ENCODE measurements at regions not wholly inside any gene's neighbourhood (a gene's known extent, or its start where the extent isn't known, plus 50 kb on each side); places are given as distances from the start of the nearest gene placed in this dataset.

DNA sequence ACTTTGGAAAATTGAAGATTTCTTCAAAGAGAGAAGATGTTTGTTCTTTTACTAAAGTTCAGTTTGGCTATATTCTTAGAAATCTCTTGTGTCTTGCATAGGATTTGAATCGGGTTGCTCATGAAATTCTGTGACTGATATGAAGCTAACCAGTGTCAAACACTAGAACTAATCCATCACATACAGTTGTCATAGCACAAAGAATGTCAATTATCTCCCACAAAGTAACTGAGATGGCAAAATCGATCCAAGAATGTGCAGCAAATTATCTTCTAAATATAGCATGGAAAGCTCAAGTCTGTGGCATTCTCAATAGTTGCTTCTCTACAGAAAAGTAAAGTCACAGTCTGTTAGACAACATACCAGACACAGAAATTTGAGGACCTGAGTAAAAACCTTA is 768.1 kb upstream of the LRRN3 start:
- Mint-ChIP-seq H3K27ac (no peak overlapping the region), H3K9me3 (peaks cover 20% of the 10 kb centered on the region), H3K36me3 (no peaks in the 10 kb centered on the region), H3K27me3 (ENCODE audit: insufficient read depth, low read depth) (peaks cover 8% of the 10 kb centered on the region), H3K4me1 (peaks cover 4% of the 10 kb centered on the region), H3K4me3 (no peak overlapping the region)
- TF ChIP-seq EZH2 (IDR thresholded peaks at IDR 0.05) (no peak), EZH2phosphoT487 (IDR thresholded peaks at IDR 0.05) (no peak)
- TF ChIP-seq, protein P1, sequence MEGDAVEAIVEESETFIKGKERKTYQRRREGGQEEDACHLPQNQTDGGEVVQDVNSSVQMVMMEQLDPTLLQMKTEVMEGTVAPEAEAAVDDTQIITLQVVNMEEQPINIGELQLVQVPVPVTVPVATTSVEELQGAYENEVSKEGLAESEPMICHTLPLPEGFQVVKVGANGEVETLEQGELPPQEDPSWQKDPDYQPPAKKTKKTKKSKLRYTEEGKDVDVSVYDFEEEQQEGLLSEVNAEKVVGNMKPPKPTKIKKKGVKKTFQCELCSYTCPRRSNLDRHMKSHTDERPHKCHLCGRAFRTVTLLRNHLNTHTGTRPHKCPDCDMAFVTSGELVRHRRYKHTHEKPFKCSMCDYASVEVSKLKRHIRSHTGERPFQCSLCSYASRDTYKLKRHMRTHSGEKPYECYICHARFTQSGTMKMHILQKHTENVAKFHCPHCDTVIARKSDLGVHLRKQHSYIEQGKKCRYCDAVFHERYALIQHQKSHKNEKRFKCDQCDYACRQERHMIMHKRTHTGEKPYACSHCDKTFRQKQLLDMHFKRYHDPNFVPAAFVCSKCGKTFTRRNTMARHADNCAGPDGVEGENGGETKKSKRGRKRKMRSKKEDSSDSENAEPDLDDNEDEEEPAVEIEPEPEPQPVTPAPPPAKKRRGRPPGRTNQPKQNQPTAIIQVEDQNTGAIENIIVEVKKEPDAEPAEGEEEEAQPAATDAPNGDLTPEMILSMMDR (IDR thresholded peaks at IDR 0.05): no peak
- Histone ChIP-seq H3K9ac (no peak overlapping the region), H3F3A (ENCODE audit: low read depth) (no peaks in the 10 kb centered on the region), H3K27ac (no peak overlapping the region), H3K36me3 (no peaks in the 10 kb centered on the region), H3K79me2 (ENCODE audit: low read depth) (no peaks in the 10 kb centered on the region), H3K27me3 (no peaks in the 10 kb centered on the region), H3K4me2 (no peak overlapping the region), H3K4me3 (no peak overlapping the region), H2AFZ (replicated peaks) (no peak overlapping the region), H3K4me1 (peaks cover 3% of the 10 kb centered on the region), H3K9me3 (ENCODE audit: low read depth) (no peaks in the 10 kb centered on the region), H4K20me1 (ENCODE audit: low read depth) (no peaks in the 10 kb centered on the region)
- DNase-seq (ENCODE audit: low spot score): no peak

DNA sequence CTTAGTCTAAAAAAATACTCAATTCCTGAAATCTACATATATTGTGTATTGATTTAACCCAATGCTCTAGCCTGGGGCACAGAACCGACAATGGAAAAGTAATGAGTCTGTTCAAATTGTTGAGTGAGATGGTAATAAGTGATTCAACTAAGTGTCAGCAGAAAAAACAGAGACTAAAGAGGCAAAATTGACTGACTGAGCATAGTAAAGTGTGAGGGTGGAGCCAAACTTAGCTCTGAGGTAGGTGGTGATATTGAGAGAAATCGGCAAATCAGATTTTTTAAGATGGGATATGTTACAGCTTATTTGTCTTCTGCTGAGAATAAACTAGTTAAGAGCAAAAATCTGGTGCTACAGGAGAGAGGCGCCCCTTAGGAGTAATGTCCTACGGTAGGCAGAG is 764.0 kb upstream of the LRRN3 start:
- peaks cover 5% of the 10 kb centered on the region for H3K9me3 Mint-ChIP-seq
- no peaks in the 10 kb centered on the region for H3K9me3 ChIP-seq (ENCODE audit: low read depth)
- no peak overlapping the region for H3K4me3 ChIP-seq
- H3K9ac ChIP-seq: no peak overlapping the region
- no peaks in the 10 kb centered on the region for H3K36me3 ChIP-seq
- H2AFZ ChIP-seq (replicated peaks): no peak overlapping the region
- H3K4me3 Mint-ChIP-seq: no peak overlapping the region
- no peak overlapping the region for H3K27ac ChIP-seq
- H3K4me1 ChIP-seq: no peaks in the 10 kb centered on the region
- peaks cover 4% of the 10 kb centered on the region for H3K27me3 Mint-ChIP-seq (ENCODE audit: insufficient read depth, low read depth)
- H3F3A ChIP-seq (ENCODE audit: low read depth): no peaks in the 10 kb centered on the region
- no peak for TF ChIP-seq EZH2phosphoT487 (IDR thresholded peaks at IDR 0.05)
- TF ChIP-seq, protein P1 (IDR thresholded peaks at IDR 0.05): no peak
- no peak for TF ChIP-seq EZH2 (IDR thresholded peaks at IDR 0.05)
- H3K4me1 Mint-ChIP-seq: no peaks in the 10 kb centered on the region
- no peak for DNase-seq (ENCODE audit: low spot score)
- no peaks in the 10 kb centered on the region for H3K36me3 Mint-ChIP-seq
- no peak overlapping the region for H3K4me2 ChIP-seq
- no peaks in the 10 kb centered on the region for H3K79me2 ChIP-seq (ENCODE audit: low read depth)
- H3K27me3 ChIP-seq: no peaks in the 10 kb centered on the region
- H4K20me1 ChIP-seq (ENCODE audit: low read depth): no peaks in the 10 kb centered on the region
- no peak overlapping the region for H3K27ac Mint-ChIP-seq

DNA sequence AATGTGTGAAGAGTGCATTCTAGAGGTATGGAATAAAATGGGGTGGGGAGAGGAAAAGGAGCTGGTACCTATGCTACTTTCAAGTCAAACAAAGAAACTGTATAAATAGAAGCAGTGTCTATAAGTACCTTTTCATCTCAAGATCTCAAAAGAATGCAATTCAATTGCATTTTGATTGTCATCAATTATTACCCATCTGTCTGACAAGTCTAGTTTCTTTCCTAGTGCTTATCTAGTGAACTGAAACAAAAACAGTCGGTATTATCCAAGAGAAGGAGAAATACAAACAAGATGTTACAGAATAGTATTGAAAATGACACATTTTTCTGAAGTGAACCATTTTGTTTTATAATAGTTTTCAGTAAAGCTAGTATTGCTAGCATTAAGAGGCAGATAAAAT is 754.5 kb upstream of the LRRN3 start:
- TF ChIP-seq EZH2 (IDR thresholded peaks at IDR 0.05): no peak
- TF ChIP-seq, protein P1 (IDR thresholded peaks at IDR 0.05): no peak
- TF ChIP-seq EZH2phosphoT487 (IDR thresholded peaks at IDR 0.05): no peak
- no peak overlapping the region for H3K27ac ChIP-seq
- no peak overlapping the region for H3K4me3 Mint-ChIP-seq

More for the DNA sequence above, 754.5 kb upstream of the LRRN3 start:
- Histone ChIP-seq H2AFZ (replicated peaks) (no peak overlapping the region), H3K4me3 (no peak overlapping the region), H3K9ac (no peak overlapping the region), H4K20me1 (ENCODE audit: low read depth) (no peaks in the 10 kb centered on the region), H3K27me3 (no peaks in the 10 kb centered on the region), H3F3A (ENCODE audit: low read depth) (no peaks in the 10 kb centered on the region), H3K4me1 (peaks cover 7% of the 10 kb centered on the region), H3K9me3 (ENCODE audit: low read depth) (peaks cover 4% of the 10 kb centered on the region), H3K4me2 (no peak overlapping the region), H3K79me2 (ENCODE audit: low read depth) (no peaks in the 10 kb centered on the region), H3K36me3 (no peaks in the 10 kb centered on the region)
- no peak overlapping the region for H3K27ac Mint-ChIP-seq
- H3K4me1 Mint-ChIP-seq: no peaks in the 10 kb centered on the region
- H3K9me3 Mint-ChIP-seq: peaks cover 10% of the 10 kb centered on the region
- H3K27me3 Mint-ChIP-seq (ENCODE audit: insufficient read depth, low read depth): peaks cover 2% of the 10 kb centered on the region
- H3K36me3 Mint-ChIP-seq: no peaks in the 10 kb centered on the region
- no peak for DNase-seq (ENCODE audit: low spot score)

Measured in neural progenitor cell (in vitro differentiated cells).